Activated CD8-positive, alpha-beta memory T cell treated with anti-CD3 and anti-CD28 coated beads, Interleukin-2, amount 50 U/mL, for 48 hours (primary cell): ENCODE measurements at regions not wholly inside any gene's neighbourhood (a gene's known extent, or its start where the extent isn't known, plus 50 kb on each side); places are given as distances from the start of the nearest gene placed in this dataset.
"Not testable (repeated sequence)": the region's sequence is repeated elsewhere in the genome, so short reads cannot be mapped to it uniquely, and the experiment has no call there.

Experiments
- DNase-seq: peaks from one replicate; pipeline ENCODE4 v3.0.0-alpha.2; 2020

GRCh38 chr18:22283855-22284254 is 114.5 kb downstream of the GATA6 start:
- not testable (repeated sequence) for DNase-seq

DNA sequence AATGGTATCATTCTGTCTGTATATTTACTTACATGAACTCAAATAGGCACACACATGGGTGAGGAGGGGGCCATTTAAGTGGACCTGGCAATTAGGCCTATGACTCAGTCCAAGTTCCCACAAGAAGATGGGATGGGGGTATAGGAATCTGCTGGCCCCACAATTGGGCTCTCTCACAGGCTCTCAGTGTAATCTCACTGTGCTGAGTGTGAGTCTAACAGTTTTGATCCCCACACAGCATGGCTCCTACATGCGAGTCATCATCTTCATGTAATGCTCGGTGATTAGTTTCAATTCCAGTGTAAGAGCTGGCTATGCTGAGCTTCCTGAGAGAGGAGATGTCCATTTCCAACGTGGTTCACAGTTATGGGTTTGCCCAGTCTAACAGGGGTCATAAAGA is 114.0 kb downstream of the GATA6 start:
- DNase-seq: no peak

GRCh38 chr18:22283116-22283395 is 113.7 kb downstream of the GATA6 start:
- no peak for DNase-seq

DNA sequence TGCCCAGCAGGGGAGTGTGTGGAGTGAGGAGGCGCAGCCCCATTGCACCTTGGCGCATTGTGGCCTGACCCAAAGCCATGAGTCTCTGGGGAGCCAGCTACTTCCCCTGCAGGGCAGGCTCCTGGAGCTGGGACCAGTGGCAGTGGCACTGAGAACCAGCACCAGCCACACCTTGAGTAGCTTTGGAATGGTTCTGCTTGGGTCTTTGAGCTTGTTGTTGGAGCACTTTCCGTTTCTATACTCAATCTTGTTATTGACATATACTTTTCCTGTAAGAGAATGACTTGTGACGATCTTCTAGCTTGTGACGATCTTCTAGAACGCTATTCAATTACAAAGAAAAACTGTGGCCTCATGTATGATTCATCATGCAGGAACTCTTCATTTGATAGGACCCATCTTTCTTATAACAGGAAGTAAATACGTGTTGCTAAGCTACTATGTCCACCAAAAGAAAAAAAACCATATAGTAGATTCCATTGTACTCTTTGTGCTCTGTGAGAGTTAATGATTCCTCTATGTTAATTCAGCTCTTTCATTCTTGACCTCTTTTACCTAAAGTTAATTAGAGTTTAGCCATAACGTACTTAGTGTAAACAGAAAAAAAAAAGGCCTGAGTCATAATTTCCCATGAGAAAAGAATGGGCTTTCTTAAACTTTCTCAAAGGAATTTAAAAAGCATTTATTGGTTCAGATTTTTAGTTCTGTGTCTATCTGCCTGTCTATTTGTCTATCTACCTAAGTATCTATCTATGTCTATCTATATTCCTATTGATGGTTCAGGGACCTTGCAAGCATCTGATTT is 113.1 kb downstream of the GATA6 start:
- peak; percentile 53 for DNase-seq

GRCh38 chr18:22280453-22280750 is 111.0 kb downstream of the GATA6 start:
- no peak for DNase-seq

DNA sequence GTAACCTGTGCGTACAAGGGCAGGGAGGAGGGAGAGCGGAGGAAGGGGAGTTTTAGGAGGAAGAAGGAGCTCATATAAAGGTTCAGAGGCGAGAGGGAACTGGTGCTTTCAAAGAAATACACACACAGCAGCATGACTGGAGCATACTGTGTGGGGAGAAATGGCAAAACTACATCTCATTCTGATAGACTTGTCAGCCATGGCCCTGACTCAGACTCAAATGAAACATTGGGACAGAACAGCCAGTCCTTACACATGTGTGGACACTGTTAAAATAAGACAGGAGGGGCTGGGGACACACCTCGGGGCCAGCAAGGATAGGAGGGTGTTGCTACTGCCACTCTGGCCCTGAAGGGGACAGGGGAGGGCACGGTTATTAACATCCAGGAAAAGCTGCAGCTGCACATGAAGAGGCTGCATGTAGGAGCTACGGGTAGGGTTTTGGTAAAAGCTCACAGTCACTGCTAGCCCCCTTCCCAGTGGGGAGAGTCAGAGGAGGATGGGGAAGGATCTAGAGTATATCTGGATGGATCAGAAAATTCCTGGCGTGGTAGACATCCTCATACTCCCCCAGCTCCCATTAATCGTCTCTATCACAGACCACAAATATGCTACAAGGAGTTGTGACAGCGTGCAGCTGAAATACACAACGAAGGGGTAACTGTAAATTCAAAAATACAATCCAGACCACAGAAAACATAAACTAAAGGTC is 110.5 kb downstream of the GATA6 start:
- DNase-seq: no peak

DNA sequence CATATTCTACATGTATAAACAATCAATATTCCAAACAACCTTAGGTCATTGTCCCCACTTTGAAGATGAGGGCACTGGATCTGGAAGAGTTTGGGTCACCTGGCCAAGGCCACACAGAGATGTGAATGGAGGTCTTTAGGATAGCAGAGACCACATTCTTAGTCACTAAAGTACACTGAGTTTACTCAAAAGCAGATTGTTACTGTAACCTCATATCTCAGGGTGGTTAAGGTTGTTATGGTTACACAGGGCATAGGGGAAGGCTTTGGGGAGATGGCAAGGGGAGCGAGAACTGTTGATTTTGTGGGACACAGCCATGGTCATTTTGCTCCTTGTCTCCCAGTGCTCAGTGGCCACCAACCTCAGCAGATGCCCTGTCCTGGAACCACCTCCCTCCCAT is 109.4 kb downstream of the GATA6 start:
- no peak for DNase-seq

- DNase-seq: no peak
Observed at GRCh38 chr18:22277758-22278157, 108.4 kb downstream of the GATA6 start.

- DNase-seq: no peak
Observed at GRCh38 chr18:22276334-22276713, 106.9 kb downstream of the GATA6 start.

- DNase-seq: no peak
Observed at GRCh38 chr18:22275706-22276333, 106.4 kb downstream of the GATA6 start.

DNA sequence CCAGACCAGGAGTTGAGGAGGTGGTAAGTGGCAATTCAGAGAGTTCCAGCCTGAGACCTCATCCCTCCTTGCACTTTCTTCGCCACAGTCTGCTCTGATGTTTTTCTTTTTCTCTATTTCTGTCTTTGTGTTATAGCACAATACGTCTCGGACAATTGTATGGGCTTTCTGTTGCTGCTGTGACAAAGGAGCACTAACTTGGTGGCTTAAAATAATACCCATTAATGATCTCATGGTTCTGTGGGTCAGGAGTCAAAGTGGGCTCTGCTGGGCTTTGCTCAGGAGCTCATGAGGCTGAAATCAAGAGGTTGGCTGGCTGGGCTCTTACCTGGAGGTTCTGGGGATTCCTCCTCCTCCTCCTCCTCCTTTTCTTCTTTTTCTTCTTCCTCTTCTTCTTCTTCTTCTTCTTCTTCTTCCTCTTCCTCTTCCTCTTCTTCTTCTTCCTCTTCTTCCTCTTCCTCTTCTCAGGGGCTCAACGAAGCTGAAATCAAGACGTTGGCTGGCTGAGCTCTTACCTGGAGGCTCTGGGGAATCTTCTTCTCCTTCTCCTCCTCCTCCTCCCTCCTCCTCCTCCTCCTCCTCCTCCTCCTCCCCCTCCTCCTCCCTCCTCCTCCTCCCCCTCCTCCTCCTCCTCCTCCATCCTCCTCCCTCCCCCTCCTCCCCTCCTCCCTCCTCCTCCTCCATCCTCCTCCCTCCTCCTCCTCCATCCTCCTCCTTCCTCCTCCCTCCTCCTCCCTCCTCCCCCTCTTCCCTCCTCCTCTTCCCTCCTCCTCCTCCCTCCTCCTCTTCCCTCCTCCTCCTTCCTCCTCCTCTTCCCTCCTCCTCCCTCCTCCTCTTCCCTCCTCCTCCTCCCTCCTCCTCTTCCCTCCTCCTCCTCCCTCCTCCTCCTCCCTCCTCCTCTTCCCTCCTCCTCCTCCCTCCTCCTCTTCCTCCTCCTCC is 104.0 kb downstream of the GATA6 start:
- no peak for DNase-seq

DNA sequence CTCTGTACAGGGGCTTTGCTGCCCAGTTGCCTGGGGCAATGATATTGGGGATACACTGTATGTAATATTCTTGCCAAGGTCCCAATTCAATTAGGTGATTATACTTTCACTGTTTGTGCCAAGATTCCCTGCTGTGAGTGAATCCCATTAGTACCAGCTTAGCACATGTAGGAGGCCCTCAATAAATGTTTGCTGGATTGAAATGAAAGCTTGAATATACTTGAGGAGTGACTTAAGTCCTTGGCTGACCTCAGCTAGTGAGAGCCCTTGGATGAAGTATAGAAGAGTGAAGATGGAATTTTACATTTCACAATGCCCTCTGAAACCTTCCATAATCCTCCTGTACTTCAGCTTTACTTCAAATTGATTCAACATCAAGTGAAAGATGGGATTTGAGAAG is 102.9 kb downstream of the GATA6 start:
- DNase-seq: no peak

GRCh38 chr18:22271030-22271429 is 101.6 kb downstream of the GATA6 start:
- DNase-seq: no peak

GRCh38 chr18:22268641-22269128 is 99.3 kb downstream of the GATA6 start:
- DNase-seq: no peak

- no peak for DNase-seq
Observed at GRCh38 chr18:22267697-22268096, 98.3 kb downstream of the GATA6 start.

DNA sequence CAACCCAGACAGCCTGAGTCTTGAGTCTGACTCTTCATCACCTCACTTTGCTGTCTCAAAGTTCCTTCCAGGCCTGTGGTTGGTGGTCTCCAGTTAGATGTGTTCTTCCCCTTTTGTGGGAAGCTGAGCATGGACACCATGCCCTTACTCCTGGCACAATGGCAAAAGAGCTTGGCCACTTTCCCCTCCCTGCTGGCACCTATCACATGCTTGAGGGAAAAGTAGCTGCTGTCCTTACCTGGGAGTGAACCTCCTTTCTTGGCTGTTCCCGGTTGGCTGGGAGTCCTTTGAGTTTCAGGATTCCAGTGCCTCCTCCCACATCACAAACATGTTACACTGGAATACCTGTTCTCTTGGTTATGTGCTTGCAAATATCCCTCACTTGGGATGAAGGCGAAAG is 97.8 kb downstream of the GATA6 start:
- DNase-seq: no peak

GRCh38 chr18:22265838-22266237 is 96.4 kb downstream of the GATA6 start:
- DNase-seq: no peak

- DNase-seq: no peak
Observed at GRCh38 chr18:22260208-22260820, 90.9 kb downstream of the GATA6 start.

GRCh38 chr18:22257022-22257543 is 87.7 kb downstream of the GATA6 start:
- no peak for DNase-seq

DNA sequence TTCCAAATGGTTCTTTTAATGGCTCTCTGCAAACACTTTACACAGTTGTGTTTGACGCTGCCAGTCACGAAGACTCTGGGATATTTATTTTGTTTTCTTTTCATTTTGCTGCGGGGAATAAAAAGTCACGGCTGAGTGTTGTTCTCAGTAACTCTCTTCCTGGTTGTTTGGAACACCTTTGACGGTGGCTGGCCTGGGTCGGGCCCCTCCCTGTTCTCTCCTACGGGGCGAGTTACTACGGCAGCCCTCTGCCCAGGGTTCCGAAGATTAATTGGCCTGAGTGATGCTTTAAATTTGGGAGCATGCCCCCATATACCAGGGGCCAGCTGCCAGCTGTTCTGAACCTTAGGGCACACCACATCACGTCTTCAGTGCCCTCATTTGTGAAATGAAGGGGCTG is 84.7 kb downstream of the GATA6 start:
- no peak for DNase-seq

DNA sequence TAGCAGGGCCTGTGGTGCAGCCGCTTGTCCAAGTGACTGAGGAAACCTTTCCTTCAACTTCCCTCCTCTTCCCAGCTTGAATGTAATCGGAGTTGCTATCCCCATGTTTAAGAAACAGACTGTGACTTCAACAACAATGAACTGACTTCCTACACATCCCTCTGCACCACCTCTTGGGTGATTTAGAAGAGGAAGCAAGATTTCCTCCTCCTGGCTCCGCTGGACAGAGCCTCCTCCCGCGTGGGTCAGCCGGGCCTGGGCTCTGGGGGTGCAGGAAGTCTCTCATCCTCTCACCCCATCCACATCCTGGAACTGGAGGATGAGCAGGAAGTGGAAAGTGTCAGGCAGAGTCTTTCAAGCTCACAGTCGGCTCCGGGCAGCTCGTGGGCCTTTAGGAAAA is 84.3 kb downstream of the GATA6 start:
- no peak for DNase-seq

DNA sequence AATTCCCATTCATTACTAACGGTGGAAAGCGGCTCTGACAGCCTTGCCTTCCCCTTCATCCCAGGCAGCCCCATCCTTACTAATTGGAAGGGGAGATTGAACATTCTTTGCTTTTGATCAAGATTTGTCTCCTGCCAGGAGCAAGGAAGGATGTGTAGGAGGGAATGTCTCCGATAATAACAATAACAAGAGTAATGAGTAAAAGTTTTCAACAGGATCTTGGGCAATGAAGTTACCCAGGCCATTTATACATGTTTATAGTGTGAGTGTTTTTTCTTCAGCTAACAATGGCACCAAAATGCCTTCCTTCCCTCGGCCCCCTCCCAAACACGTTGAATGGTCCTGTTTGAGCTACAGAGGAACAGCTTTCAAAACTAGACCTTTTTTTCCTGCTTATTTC is 83.8 kb downstream of the GATA6 start:
- no peak for DNase-seq
